CD4-positive, alpha-beta T cell treated with Interleukin-2 at 100 ng/mL for 4 hours (primary cell): ENCODE measurements at regions not wholly inside any gene's neighbourhood (a gene's known extent, or its start where the extent isn't known, plus 50 kb on each side); places are given as distances from the start of the nearest gene placed in this dataset.
"Not testable (repeated sequence)": the region's sequence is repeated elsewhere in the genome, so short reads cannot be mapped to it uniquely, and the experiment has no call there.

Experiments used
- DNase-seq: peaks from one replicate; pipeline ENCODE4 v3.0.0-alpha.2; 2020; ENCODE audit warnings: low spot score

DNA sequence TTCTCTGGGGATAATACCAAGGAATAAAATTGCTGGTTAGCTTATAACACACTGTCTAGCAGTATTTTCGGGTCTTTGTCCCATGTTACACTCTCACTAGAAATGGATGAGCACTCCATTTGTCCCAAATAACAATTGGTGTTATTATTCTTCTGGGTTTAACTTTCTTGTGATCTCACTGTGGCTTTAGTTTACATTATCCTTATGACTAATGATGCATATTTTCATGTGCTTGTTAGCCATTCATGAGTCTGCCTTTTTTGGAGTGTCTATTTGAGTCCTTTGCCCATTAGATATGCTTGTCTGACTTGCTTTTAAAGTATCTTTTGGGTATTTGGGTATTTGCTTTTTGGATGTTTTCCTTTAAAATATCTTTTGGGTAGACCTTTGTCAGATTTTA lies 372.9 kb upstream of the TENM3 start:
- no peak for DNase-seq

DNA sequence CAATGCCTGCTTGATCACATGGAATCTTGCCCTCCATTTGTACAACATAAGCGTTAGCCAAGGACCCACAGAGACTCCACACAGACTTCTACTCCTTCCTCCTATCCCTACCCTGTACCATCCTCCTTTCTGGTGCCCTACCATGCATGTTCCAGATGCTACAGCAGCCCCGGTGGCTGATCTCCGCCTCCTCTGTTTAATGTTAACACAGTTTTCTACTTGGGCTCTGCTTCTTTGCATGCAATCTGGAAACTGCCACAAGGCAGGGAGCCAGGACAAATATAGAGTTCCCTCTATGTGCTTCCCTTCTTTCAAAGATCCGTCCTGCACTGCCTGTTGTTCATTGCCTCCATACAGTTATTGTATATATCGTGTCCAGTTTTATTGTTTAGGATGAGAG lies 368.6 kb upstream of the TENM3 start:
- no peak for DNase-seq

DNA sequence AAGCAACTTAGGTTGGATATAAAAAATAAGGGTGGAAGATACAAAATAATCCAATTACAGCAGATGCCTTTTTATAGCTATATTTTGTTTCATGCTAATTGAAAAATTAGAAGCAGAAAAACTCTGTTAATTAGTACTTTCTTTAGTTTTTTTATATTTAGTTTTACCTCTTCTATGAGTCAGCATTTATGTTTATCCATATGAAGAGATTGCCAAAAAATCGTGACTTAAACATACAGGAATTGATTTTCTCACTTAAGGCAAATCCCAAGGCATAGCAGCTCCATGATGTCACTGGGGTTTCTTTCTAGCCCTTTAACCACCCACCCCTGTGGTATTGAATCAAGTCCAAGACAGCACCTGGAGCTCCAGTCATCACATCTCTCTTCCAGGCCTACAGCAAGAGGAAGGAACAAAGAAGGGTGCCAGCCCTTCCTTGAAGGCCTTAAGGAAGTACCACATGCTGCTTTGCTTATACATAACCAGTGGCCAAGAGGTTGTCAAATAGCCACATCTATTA lies 365.8 kb upstream of the TENM3 start:
- no peak for DNase-seq

DNA sequence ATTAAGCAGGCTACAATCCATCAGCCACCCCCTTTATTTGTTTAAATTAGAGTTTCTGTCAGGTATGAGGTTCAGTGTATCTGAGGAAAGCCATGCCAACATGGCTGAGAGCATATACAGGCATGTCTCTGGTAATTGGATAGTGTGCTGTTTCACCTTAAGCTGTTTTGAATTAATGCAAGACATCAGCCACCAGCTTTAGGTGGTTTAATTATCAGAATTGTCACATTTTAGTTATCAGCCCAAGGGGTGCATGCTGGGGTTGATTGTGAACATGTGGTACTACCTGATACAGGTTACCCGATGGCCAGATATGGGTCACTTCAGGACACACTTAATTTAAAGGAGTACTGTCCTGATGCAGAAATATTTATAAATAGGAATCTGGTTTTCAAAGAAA lies 353.2 kb upstream of the TENM3 start:
- DNase-seq: no peak

DNA sequence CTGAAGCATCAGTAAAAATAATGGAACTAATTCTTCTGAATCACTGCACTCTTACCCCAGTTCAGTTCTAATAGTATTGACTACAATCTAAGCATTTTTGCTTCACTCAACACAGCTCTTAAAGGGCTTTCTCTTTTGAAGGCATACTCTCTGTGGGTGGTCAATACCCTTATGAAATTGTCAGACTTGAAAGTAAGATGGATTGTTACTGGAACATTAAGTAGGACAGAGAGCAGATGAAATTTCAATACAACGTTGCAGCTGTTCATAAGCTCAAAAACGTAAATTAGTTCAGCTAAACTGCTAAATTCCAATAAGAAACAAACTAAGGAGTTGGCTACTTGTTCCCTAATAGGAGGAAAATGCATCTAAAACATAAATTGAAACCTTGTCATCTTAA lies 352.3 kb upstream of the TENM3 start:
- no peak for DNase-seq

DNA sequence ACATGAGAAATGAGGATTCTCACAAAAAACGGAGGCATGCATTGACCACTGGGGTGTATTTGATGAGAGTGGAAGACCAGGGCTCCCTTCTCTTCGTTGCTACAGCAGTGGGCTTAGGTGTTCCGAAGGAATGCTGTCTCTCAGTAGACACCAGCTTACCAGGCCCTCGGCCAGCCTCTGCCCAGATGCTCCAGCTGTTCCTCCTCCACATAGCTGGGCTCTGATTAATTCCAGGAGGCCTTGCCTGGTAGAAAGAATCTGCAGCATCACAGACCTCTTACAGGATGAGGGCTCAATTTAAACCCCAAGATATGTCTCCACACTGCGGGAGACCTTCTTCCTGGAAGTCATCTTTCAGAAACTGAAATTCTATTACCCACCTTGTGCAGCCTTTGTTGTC lies 346.6 kb upstream of the TENM3 start:
- DNase-seq: no peak

DNA sequence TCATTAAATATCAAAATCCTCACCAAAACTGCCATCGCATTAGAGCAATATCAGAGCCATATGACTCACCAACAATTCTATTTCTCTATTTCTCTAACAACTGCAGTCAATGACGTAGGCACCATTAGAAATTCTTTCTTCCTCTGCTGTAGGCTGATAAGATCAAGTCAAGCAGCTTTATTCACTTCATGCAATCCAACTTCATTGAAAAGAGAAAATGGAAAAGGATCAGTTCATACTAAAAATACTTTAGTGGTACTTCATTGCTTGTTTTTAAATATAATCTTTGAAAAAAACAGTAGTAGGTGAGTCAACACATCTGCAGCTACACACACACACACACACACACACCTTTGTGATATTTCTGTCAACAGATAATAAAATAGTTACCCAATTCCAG lies 345.3 kb upstream of the TENM3 start:
- no peak for DNase-seq

DNA sequence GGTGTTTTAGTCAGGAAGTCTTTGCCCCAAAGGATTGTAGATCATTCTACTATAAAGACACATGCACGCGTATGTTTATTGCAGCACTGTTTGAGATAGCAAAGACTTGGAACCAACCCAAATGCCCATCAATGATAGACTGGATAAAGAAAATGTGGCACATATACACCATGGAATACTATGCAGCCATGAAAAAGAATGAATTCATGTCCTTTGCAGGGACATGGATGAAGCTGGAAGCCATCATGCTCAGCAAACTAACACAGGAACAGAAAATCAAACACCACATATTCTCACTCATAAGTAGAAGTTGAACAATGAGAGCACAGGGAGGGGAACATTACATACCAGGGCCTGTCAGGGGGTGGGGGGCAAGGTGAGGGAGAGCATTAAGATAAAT lies 340.8 kb upstream of the TENM3 start:
- DNase-seq: not testable (repeated sequence)

DNA sequence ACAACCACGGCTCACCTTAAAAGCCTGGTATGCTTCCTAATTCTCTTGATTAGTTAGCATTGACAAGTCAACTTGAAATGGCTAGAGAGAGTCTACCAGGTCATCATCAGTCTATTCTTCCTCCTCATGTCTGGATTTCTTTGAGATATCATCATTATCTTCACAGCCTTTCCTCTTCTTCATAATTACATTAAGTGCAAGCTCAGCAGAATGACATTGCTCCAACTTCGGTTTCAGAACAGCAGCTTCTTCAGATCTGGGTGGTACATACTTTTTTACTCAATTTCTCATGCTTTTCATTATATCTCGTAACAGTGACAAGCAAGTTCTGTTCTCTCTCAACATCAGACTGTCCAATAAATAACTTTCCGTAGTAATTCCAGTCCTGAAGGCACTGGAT lies 337.5 kb upstream of the TENM3 start:
- no peak for DNase-seq

DNA sequence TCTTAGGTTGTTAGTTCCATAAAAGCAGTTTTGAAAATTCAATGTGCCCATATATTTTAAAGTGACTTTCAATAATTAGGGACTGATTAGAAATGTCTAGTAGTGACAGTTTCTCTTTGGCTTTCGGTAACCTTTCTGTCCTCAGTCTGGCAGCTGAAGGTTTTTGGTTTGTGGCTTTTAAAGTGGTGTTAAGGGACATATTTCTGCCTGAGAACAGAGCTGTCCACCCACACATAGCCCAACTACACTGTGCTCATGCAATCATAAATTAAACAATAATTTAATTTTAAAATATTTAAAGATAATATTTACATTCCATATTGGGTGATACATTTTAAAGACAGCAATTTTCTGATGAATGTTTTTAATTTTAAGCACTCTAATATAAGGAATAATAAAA lies 335.0 kb upstream of the TENM3 start:
- no peak for DNase-seq

DNA sequence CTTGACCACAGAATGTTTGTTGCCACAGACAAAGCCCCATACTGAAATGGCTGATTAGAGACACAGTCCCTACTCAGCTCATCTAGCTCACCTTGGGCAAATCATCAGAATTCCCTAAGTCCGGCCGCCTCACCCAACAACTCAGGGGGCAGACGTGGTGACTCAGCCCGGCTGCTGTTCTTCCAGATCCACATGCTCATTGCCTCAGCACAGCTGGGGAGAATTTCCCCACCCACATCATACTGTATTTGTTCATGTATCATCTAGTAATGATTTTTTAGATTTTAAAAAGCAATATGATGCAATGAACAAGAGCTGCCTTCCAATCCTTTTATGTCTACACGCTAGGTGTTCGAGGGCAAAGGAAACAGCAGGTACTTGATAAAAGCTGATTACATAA lies 333.8 kb upstream of the TENM3 start:
- DNase-seq: no peak

DNA sequence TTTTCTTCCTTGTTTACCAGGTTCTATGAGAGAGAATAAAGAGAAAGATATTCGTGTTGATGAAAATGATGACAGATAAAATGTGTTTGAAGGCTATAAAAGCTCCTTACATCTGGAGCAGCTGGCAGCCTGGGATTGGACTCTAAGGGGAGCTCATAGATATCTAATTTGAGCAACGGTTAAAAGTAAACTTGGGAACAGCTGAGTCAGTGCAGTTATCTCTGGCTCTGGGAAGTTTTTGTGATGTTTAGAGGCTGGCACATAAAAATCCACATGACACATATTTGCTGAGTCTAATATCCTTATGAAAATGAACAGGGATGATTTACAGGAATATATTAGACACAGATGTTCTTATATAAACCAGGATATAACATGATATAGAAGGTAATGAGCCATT lies 331.8 kb upstream of the TENM3 start:
- DNase-seq: no peak

DNA sequence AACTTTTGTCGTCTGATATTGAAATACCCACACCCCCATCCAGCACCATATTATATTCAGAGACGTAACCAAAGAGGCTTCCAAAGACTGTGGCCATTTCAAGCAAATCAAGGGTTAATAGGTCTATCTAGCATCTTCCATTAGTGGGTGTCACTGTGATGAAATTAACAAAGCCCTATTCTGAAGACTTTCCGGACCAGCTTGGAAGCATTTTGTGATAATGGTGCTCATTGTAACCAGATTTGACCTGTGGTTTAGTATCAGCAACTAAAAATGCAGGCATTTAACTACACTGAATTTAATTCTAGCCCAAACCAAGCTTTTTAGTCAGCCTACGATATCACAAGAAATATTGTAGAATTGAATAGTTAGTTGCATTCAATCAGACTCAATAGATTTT lies 309.7 kb upstream of the TENM3 start:
- no peak for DNase-seq

DNA sequence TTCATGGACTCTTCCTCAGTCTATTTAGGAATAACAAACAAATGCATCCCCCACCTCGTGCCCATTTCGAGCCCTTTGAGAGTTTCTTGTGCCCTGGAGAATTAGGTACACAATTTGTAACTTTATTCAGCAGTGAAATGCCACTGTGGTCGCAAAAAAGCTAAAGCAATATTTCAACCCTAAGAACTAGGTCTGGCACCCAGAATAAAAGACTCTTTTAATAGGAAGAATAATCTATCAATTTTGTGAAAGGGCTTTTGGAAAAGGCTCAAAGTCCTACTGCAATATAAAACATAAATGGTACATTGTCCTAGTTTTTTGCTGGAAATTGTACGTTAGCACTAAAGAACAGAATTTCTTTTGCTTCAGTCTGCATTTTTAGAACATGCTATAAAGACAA lies 304.6 kb upstream of the TENM3 start:
- DNase-seq: no peak

DNA sequence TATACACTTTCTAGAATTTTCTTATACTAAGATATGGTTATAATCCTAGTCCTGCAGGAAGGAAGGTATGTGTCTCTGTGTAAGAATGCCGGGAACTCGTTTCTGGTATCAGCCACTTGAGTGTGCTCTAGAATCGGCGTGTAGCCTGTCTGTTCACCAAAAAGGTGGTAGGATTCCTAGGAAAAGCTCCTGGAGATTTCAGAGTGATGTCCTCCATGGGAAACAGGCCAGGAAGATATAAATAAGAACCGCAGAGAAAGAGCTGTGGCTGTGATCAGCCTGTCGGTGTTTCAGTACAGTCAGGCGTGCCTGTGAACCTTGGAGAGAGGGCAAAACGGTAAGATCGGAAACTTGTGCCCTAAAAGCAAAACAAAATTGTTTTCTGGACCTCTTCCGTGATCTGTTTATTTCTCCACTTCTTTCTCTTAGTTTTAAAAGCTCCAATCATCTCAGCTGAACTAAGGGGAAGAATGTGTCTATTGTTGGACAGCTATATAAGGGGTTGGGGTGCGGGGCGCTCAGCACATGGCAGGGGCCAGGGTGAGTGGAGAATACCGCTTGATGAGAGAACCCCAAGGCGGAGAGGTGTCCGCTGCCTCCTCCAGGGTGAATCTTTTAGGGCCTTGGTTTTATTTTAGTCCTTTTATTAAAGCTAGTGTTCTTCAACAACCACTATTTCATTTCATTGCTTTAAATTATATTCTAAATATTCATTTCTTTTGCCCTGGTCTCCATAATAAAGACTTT lies 303.8 kb upstream of the TENM3 start:
- no peak for DNase-seq

DNA sequence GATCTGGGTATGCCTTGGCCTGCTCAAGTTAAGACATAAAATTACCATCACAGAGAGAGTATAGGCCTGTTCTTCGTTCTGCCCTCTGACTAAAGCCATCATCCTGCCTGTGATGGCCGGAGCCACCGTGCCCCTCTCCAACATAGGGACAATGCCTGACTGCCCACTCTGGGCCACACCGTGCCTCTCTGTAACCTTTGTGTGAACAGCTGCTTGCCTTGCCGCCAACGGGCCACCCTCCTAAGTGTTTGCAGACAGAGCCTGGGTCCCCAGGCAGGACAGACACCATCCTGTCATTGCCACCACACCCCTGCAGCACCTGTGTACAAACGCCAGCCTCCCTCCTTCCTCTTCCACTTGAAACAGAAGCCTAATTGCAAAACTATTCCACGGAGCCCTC lies 298.7 kb upstream of the TENM3 start:
- no peak for DNase-seq

DNA sequence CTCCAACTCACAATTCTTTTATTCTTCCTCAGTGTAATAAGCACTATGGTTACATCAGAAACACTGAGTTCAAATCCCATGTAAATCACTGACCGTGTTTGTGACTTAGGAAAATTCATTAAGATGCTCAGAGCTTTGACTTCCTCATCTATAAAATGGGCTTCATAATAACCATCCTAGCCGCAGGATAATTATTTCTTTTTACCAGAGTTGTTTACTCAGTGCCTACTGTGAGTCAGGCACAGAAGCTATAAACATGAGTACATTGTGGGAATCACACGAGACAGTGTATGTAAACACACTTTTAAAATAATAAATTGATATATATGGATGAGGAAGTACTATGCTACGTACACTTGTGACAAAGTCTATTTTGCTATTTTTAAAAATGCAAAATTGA lies 296.3 kb upstream of the TENM3 start:
- DNase-seq: no peak

DNA sequence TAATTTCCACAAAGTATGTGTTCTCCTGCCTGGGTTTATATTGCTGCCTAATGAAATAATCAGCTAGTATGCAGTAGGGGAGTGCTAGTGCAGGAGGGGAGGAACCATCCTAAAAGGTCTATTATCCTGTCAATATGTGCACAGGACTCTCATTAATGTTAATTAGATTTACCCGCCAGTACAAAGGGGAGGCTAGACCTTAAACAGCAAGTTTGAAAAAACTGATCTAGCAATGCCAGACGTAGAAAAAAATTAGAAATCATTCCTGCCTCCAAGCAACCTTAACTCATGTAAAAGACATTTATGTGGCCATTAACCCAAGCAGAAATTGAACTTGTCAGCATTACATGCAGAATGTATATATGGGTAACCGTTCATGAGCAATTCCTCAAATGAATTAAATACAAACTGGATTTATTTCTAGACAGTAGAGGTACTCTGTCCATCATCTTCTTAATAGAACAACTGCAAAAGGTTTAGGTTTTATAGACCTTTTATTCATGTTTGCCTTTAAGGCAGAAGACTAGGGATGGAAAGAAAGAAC lies 294.3 kb upstream of the TENM3 start:
- no peak for DNase-seq

DNA sequence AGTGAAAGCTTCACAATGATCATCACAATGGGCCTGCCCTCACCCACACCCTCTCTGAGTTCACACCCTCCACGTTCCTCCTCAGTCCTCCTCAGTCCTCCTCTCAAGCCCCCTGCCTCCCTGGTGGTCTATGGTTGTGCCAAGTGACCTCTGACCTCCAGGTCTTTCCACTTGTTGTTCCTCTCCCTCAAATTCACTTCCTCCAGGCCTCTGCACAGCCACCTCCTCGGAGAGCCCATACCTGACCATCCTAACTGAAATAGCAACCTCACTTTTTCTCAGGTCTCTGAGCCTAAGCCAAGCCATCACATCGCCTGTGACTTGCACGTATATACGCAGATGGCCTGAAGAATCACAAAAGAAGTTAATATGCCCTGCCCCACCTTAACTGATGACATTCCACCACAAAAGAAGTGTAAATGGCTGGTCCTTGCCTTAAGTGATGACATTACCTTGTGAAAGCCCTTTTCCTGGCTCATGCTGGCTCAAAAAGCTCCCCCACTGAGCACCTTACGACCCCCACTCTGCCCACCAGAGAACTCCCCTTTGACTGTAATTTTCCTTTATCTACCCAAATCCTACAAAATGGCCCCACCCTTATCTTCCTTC lies 293.4 kb upstream of the TENM3 start:
- no peak for DNase-seq

DNA sequence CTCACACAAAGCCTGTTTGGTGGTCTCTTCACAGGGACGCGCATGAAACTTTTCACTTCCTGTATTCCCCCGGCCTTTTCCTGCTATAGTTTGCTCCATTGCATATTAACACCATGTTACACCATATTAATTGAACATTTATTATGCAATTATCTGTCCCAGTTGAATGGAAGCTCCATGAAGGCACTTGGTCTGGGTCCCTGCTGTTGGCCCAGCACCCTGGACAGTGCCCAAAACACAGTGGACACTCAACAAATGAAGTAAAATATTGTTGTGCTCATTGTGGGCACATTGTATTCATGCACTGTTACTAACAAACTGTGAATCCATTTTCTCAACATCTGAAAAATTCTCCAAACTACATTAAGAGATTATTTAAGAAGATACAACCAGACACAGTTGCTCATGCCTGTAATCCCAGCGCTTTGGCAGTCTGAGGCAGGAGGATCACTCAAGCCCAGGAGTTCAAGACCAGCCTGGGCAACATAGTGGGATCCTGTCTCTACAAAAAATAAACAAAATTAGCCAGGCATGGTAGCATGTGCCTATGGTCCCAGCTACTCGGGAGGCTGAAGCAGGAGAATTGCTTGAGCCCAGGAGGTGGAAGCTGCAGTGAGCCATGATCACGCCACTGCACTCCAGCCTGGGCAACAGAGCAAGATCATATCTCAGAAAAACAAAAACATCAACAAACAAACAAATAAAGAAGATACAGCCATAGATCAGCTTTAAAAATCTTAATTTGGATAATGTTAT lies 292.7 kb upstream of the TENM3 start:
- no peak for DNase-seq

DNA sequence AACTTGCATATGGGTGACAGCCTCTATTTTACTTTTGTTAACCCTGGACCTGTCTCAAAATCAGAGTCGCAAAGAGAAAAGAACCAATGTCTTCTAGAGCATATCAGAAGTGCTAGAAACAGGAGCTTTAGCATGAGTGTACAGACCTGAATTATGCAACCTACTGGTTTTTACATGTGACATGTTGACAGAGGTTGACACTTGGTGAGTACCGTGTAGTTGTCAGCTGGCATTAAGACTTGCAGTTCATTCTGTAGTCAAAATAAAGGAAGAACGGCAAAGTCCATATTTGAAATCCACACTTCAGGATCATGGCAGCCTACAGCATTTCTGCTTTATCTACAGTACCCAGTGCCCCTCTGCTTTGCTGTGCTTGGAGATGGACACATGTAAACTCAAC lies 291.9 kb upstream of the TENM3 start:
- DNase-seq: no peak

DNA sequence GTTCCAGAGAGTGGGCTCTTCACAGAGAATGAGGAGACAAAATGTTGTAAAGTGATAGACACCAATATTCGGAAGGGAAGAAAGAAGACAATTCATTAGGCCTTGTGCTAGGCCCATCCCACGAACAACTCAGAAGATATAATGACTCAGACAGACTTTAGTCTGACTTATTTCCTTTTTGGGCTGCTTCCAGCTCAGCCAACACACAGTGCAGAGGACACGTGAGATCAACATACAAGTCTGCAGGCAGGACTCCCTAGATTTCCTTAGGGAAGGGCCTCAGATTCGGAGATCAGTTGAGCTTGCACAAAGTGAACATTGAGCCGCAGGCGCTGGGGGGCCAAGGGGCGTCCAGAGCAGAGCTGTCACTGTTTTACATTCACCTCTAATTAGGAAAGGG lies 290.7 kb upstream of the TENM3 start:
- no peak for DNase-seq

DNA sequence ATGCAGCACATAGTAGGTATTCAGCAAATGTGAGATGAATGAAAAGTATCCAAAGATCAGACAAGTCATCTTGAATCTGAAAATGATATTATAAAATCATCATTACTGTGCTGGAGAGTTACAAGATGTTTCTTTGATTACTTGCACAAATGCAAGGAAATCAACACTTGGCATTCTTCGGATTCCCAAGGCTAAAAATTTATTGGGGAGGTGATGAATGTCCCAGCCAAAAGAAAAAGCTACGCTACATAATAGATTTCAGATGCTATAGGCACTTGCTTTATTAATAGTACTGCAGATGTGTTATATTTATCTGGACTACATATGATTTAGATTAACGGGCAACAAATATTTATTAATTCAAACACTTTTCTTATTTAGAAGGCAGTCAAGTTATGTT lies 286.7 kb upstream of the TENM3 start:
- no peak for DNase-seq
